MM.1S (cell line): ENCODE measurements at regions not wholly inside any gene's neighbourhood (a gene's known extent, or its start where the extent isn't known, plus 50 kb on each side); places are given as distances from the start of the nearest gene placed in this dataset.

Experiments
- DNase-seq: peaks from one replicate; pipeline ENCODE4 v3.0.0-alpha.2; 2015
- H2AFZ ChIP-seq: fragments of 300-600 bp; sonication (generic); 2 replicates; pipeline ENCODE4 v1.6.0; 2016; ENCODE audit warnings: antibody characterized with exemption, low read length
- H3F3A ChIP-seq: fragments of 300-600 bp; sonication (generic); 2 replicates; pipeline ENCODE4 v1.6.1; 2016; ENCODE audit warnings: mild to moderate bottlenecking, antibody characterized with exemption, low read length, moderate library complexity, mixed read lengths; ENCODE audit not compliant: insufficient read depth
- H3K27ac ChIP-seq: fragments of 300-600 bp; sonication (generic); 2 replicates; pipeline ENCODE4 v1.5.1; 2016; ENCODE audit warnings: mild to moderate bottlenecking, low read length
- H3K27me3 ChIP-seq: fragments of 300-600 bp; sonication (generic); replicated peaks from 2 replicates; pipeline ENCODE4 v1.6.0; 2016; ENCODE audit warnings: low read length; ENCODE audit not compliant: insufficient read depth
- H3K36me3 ChIP-seq: fragments of 300-600 bp; sonication (generic); replicated peaks from 2 replicates; pipeline ENCODE4 v1.6.1; 2016; ENCODE audit warnings: mild to moderate bottlenecking, low read length, mixed read lengths; ENCODE audit not compliant: insufficient read depth
- H3K4me1 ChIP-seq: fragments of 300-600 bp; sonication (generic); 2 replicates; pipeline ENCODE4 v1.6.1; 2016; ENCODE audit warnings: low read length, mixed read lengths
- H3K4me2 ChIP-seq: fragments of 300-600 bp; sonication (generic); 2 replicates; pipeline ENCODE4 v1.6.0; 2016; ENCODE audit warnings: low read depth, low read length
- H3K4me3 ChIP-seq: fragments of 300-600 bp; sonication (generic); 2 replicates; pipeline ENCODE4 v1.5.1; 2016; ENCODE audit warnings: low read length, mixed read lengths
- H3K79me2 ChIP-seq: fragments of 300-600 bp; sonication (generic); 2 replicates; pipeline ENCODE4 v1.6.1; 2016; ENCODE audit warnings: mixed run types, low read length, mixed read lengths
- H3K9ac ChIP-seq: fragments of 300-600 bp; sonication (generic); 2 replicates; pipeline ENCODE4 v1.6.1; 2016; ENCODE audit warnings: low read length, mixed read lengths
- H3K9me2 ChIP-seq: fragments of 300-600 bp; sonication (generic); replicated peaks from 2 replicates; pipeline ENCODE4 v1.6.1; 2016; ENCODE audit warnings: mild to moderate bottlenecking, low read length, mixed read lengths; ENCODE audit not compliant: insufficient read depth
- H3K9me3 ChIP-seq: fragments of 300-600 bp; sonication (generic); replicated peaks from 2 replicates; pipeline ENCODE4 v1.6.1; 2016; ENCODE audit warnings: mild to moderate bottlenecking, low read length, mixed read lengths; ENCODE audit not compliant: insufficient read depth
- H4K20me1 ChIP-seq: fragments of 300-600 bp; sonication (generic); 2 replicates; pipeline ENCODE4 v1.6.1; 2016; ENCODE audit warnings: mild to moderate bottlenecking, low read length, moderate library complexity, mixed read lengths; ENCODE audit not compliant: insufficient read depth
- EZH2 ChIP-seq: fragments of 300-600 bp; sonication (generic); optimal IDR thresholded peaks from 2 replicates; pipeline ENCODE3; 2017; ENCODE audit warnings: low read depth, mild to moderate bottlenecking, antibody characterized with exemption, low read length, mixed read lengths
- EZH2phosphoT487 ChIP-seq: fragments of 300-600 bp; sonication (generic); IDR thresholded peaks from 2 replicates; pipeline ENCODE4 v1.6.1; 2018; ENCODE audit warnings: antibody characterized with exemption, low read length
- TF ChIP-seq, protein P1 (sequence below): fragments of 300-600 bp; sonication (generic); IDR thresholded peaks from 2 replicates; pipeline ENCODE4 v1.5.1; 2016; ENCODE audit warnings: antibody characterized with exemption, low read length, mixed read lengths

DNA sequence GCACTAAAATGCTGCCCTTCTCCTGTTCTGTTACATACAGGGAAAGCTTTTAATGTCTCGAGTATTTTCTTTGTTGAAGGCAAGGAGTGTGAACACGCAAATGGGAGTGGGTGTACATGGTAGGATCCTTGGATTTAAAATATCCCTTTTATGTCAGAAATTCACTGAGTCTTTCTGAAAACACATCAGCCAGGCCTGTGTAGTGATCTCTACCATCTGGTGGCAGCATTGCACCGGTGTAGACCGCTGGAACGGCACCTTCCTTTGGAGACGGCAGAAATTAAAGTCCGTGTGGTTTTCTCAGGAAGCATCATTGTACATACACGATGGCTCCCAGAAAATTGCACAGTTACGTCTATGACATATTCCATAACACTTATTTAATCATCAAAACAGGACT lies 515.8 kb downstream of the GALR1 start:
- no peaks in the 10 kb centered on the region for H4K20me1 ChIP-seq
- H3K9me3 ChIP-seq, result no peaks in the 10 kb centered on the region
- no peaks in the 10 kb centered on the region for H3K79me2 ChIP-seq
- H3K9me2 ChIP-seq, result no peaks in the 10 kb centered on the region
- H3K4me3 ChIP-seq, result no peak overlapping the region
- no peak overlapping the region for H2AFZ ChIP-seq
- H3F3A ChIP-seq, result no peaks in the 10 kb centered on the region
- TF ChIP-seq, protein P1, sequence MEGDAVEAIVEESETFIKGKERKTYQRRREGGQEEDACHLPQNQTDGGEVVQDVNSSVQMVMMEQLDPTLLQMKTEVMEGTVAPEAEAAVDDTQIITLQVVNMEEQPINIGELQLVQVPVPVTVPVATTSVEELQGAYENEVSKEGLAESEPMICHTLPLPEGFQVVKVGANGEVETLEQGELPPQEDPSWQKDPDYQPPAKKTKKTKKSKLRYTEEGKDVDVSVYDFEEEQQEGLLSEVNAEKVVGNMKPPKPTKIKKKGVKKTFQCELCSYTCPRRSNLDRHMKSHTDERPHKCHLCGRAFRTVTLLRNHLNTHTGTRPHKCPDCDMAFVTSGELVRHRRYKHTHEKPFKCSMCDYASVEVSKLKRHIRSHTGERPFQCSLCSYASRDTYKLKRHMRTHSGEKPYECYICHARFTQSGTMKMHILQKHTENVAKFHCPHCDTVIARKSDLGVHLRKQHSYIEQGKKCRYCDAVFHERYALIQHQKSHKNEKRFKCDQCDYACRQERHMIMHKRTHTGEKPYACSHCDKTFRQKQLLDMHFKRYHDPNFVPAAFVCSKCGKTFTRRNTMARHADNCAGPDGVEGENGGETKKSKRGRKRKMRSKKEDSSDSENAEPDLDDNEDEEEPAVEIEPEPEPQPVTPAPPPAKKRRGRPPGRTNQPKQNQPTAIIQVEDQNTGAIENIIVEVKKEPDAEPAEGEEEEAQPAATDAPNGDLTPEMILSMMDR, result peak; percentile 25
- no peak for TF ChIP-seq EZH2
- H3K27ac ChIP-seq, result no peak overlapping the region
- no peak overlapping the region for H3K9ac ChIP-seq
- no peak for DNase-seq
- H3K27me3 ChIP-seq, result no peaks in the 10 kb centered on the region
- H3K36me3 ChIP-seq, result no peaks in the 10 kb centered on the region
- H3K4me1 ChIP-seq, result no peaks in the 10 kb centered on the region
- H3K4me2 ChIP-seq, result no peak overlapping the region

DNA sequence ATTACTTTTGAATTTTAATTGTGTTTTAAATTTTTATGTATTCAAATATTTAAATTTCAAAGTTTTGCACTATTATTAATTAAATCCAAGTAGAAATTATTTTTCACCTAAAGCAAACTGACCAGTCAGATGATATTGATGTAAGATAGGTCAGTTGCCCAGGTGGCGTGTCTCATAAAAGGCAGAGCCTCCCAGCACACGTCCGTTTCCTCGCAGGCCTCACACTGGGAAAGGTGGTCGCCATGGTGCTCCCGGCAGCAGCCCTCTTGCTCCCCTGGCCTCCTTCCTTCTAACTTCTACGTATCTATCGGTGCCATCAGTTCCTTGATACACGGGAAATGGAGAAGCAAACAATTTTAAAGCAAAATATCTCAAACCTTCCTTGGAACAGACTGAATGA lies 516.8 kb downstream of the GALR1 start:
- no peak for TF ChIP-seq EZH2
- TF ChIP-seq EZH2phosphoT487, result no peak
- TF ChIP-seq, protein P1, result no peak
- no peaks in the 10 kb centered on the region for H3K4me1 ChIP-seq

DNA sequence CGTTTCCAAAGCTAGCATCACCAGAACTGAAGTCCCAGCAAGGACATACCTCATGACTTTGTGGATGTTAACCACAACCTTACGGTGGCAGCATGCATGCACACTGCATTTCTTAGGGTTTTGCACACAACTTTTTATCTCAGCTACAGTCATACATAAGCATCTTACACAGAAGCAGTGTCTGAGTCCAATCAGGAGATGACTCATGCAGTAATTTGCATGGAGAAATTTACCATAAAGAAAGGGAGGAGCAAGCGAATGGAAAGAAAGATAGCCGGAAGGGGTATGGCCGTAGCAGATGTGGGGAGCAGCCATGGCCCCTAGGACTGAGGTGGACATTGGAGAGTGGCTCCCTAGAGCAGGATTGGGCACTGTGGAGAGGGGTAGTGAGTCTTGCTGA lies 522.5 kb downstream of the GALR1 start:
- H3K4me3 ChIP-seq, result no peak overlapping the region
- H3K9me3 ChIP-seq, result no peaks in the 10 kb centered on the region
- H3K9ac ChIP-seq, result no peak overlapping the region
- H3F3A ChIP-seq, result no peaks in the 10 kb centered on the region
- H3K27ac ChIP-seq, result no peak overlapping the region
- no peaks in the 10 kb centered on the region for H3K9me2 ChIP-seq
- H3K36me3 ChIP-seq, result no peaks in the 10 kb centered on the region
- H3K79me2 ChIP-seq, result no peaks in the 10 kb centered on the region
- no peaks in the 10 kb centered on the region for H3K4me1 ChIP-seq
- H3K4me2 ChIP-seq, result no peak overlapping the region
- no peaks in the 10 kb centered on the region for H3K27me3 ChIP-seq
- DNase-seq, result no peak
- H4K20me1 ChIP-seq, result no peaks in the 10 kb centered on the region
- TF ChIP-seq EZH2, result no peak
- no peak overlapping the region for H2AFZ ChIP-seq

More for the DNA sequence above, 516.8 kb downstream of the GALR1 start:
- Histone ChIP-seq H3K4me2 (no peak overlapping the region), H3K9ac (no peak overlapping the region), H3K36me3 (no peaks in the 10 kb centered on the region), H2AFZ (no peak overlapping the region), H3F3A (no peaks in the 10 kb centered on the region), H3K27me3 (no peaks in the 10 kb centered on the region), H3K27ac (no peak overlapping the region), H3K9me3 (no peaks in the 10 kb centered on the region), H3K4me3 (no peak overlapping the region), H3K79me2 (no peaks in the 10 kb centered on the region), H4K20me1 (no peaks in the 10 kb centered on the region), H3K9me2 (no peaks in the 10 kb centered on the region)
- no peak for DNase-seq

DNA sequence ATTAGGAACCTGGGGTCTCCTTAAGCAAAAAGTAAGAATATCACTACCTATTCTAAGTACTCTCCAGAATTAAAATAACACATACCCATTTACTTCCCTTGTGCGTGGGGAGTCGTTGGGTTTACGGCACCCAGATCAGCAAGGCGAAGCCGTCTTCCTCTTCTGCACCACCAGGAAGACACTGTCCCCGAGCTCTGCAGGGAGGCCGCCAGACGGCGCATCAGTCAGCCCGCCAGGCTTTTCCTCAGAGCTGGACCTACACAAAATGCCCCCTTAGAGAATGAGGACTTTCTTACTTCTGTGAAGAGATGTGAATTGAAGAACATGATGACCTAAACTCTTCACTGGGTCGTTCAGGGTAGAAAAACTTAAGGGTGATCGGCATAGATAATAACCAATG lies 526.5 kb downstream of the GALR1 start:
- Histone ChIP-seq H3K79me2 (no peaks in the 10 kb centered on the region), H3K9me2 (no peaks in the 10 kb centered on the region)
- TF ChIP-seq, protein P1, result no peak
- TF ChIP-seq EZH2 (no peak), EZH2phosphoT487 (no peak)

More for the DNA sequence above, 526.5 kb downstream of the GALR1 start:
- no peak overlapping the region for H3K27ac ChIP-seq
- H3K4me3 ChIP-seq, result no peak overlapping the region
- H3K4me2 ChIP-seq, result no peak overlapping the region
- no peaks in the 10 kb centered on the region for H3F3A ChIP-seq
- H2AFZ ChIP-seq, result no peak overlapping the region
- no peaks in the 10 kb centered on the region for H4K20me1 ChIP-seq
- no peak for DNase-seq
- no peaks in the 10 kb centered on the region for H3K36me3 ChIP-seq
- no peaks in the 10 kb centered on the region for H3K27me3 ChIP-seq
- H3K9ac ChIP-seq, result no peak overlapping the region; the same call in 1 of the 2 replicates
- H3K4me1 ChIP-seq, result no peaks in the 10 kb centered on the region
- no peaks in the 10 kb centered on the region for H3K9me3 ChIP-seq
